ENCODE measurements at regions not wholly inside any gene's neighbourhood (a gene's known extent, or its start where the extent isn't known, plus 50 kb on each side); places are given as distances from the start of the nearest gene placed in this dataset.

- TF ChIP-seq, protein P1, sequence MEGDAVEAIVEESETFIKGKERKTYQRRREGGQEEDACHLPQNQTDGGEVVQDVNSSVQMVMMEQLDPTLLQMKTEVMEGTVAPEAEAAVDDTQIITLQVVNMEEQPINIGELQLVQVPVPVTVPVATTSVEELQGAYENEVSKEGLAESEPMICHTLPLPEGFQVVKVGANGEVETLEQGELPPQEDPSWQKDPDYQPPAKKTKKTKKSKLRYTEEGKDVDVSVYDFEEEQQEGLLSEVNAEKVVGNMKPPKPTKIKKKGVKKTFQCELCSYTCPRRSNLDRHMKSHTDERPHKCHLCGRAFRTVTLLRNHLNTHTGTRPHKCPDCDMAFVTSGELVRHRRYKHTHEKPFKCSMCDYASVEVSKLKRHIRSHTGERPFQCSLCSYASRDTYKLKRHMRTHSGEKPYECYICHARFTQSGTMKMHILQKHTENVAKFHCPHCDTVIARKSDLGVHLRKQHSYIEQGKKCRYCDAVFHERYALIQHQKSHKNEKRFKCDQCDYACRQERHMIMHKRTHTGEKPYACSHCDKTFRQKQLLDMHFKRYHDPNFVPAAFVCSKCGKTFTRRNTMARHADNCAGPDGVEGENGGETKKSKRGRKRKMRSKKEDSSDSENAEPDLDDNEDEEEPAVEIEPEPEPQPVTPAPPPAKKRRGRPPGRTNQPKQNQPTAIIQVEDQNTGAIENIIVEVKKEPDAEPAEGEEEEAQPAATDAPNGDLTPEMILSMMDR (IDR thresholded peaks at IDR 0.05; ENCODE audit: insufficient read depth, low read length): no peak
- TF ChIP-seq SPI1 (IDR thresholded peaks at IDR 0.05; ENCODE audit: borderline replicate concordance, low read depth) (no peak), POLR2AphosphoS5 (IDR thresholded peaks at IDR 0.05; ENCODE audit: low read depth) (no peak), GABPA (IDR thresholded peaks at IDR 0.05; ENCODE audit: low read depth) (no peak)
- TF ChIP-seq, protein P2, sequence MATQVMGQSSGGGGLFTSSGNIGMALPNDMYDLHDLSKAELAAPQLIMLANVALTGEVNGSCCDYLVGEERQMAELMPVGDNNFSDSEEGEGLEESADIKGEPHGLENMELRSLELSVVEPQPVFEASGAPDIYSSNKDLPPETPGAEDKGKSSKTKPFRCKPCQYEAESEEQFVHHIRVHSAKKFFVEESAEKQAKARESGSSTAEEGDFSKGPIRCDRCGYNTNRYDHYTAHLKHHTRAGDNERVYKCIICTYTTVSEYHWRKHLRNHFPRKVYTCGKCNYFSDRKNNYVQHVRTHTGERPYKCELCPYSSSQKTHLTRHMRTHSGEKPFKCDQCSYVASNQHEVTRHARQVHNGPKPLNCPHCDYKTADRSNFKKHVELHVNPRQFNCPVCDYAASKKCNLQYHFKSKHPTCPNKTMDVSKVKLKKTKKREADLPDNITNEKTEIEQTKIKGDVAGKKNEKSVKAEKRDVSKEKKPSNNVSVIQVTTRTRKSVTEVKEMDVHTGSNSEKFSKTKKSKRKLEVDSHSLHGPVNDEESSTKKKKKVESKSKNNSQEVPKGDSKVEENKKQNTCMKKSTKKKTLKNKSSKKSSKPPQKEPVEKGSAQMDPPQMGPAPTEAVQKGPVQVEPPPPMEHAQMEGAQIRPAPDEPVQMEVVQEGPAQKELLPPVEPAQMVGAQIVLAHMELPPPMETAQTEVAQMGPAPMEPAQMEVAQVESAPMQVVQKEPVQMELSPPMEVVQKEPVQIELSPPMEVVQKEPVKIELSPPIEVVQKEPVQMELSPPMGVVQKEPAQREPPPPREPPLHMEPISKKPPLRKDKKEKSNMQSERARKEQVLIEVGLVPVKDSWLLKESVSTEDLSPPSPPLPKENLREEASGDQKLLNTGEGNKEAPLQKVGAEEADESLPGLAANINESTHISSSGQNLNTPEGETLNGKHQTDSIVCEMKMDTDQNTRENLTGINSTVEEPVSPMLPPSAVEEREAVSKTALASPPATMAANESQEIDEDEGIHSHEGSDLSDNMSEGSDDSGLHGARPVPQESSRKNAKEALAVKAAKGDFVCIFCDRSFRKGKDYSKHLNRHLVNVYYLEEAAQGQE (IDR thresholded peaks at IDR 0.05; ENCODE audit: insufficient replicate concordance, low read depth): no peak
These were observed 262.3 kb upstream of the SNX7 start for GRCh38 chr1:98399218-98399617.
